HG02970 (cell line): ENCODE measurements at regions not wholly inside any gene's neighbourhood (a gene's known extent, or its start where the extent isn't known, plus 50 kb on each side); places are given as distances from the start of the nearest gene placed in this dataset.
"Not testable (repeated sequence)": the region's sequence is repeated elsewhere in the genome, so short reads cannot be mapped to it uniquely, and the experiment has no call there.

Experiments
- ATAC-seq: cut with Tn5 transposase; IDR thresholded peaks from one replicate; pipeline ENCODE4 v1.9.1; 2021; ENCODE audit warnings: mild to moderate bottlenecking, moderate library complexity, moderate number of reproducible peaks; ENCODE audit not compliant: unreplicated experiment, low FRiP score

DNA sequence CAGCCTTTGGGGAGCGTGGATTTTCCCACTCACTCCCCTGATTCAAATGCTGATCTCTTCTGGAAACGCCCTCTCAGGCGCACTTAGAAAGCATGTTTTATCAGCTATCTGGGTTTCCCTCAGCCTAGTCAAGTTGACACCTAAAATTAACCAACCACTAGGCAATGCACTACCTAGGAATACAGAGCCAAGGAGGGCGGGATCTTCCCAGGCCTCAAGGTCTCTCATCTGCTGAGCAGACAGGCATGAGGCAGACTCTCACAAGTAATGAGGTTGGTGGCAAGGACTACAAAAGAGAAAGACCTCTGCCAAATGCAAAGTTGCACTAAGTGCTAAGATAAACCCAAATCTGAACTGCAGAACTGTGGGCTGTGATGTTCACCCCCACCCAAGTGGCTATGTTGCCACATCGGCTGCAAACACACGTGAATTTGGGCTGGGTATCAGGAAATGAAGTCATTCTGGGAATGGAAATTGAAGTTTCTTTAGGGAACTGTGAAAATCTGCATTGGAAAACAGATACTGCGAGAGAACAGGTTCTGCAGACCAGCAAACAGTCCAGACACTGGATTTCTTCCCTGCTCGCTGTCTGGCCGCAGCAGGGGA lies 186.6 kb downstream of the LMLN start:
- not testable (repeated sequence) for ATAC-seq

DNA sequence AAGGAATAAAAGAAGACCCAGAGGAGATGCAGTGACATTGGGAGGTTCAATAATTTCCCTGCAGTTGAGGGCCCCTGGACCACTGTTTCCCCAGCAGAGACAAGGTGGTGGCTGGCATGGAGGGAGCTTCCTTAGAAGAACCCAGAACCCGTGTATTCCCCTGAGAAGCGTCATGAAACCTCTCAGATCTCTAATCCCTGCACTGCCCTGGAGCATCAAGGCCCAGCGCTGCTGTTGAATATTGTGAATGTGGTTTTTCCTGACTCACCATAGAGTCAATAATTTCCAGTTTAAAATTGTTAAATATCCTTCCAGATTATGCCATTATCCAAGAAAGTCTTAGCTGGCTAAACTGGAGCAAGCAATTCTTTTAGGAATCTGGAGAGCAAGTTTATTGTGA lies 187.2 kb downstream of the LMLN start:
- not testable (repeated sequence) for ATAC-seq

DNA sequence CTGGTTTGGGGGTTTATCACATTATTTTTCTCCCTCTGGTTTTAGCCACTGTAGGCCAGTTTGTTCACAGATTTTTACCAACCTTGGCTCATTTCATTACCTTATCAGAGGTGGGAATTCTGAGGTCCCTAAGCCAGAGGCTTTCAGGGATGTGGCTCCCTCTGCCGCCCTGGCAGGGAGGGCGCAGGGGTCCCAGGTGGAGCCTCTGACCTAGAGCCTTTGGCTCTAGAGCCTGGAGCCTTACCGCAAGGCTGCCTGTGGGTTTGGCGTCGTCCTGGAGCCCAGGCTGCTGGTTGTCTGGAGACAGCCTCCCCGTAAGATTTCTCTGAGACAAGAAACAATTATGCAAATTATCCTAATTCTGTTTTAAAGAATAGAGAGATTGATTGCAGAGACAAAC lies 188.0 kb downstream of the LMLN start:
- not testable (repeated sequence) for ATAC-seq

DNA sequence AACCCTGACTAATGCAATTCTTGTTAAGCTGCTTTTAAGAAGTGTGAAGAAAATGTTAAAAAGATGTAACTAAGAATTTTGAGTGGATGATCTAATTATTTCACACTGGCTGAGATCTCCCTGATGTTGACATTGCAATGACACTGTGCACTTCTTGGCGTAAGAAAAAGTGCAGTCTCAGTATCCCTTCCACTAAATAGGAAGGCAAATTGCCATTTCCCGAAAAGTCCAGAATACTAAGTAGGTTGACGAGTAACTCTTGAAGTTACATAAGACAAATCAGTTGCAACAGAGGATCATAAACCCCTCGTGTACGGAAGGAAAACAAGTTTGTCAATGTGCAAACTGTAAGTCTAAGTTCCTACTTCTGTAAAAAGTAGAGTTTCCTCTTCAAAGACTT lies 189.9 kb downstream of the LMLN start:
- not testable (repeated sequence) for ATAC-seq

DNA sequence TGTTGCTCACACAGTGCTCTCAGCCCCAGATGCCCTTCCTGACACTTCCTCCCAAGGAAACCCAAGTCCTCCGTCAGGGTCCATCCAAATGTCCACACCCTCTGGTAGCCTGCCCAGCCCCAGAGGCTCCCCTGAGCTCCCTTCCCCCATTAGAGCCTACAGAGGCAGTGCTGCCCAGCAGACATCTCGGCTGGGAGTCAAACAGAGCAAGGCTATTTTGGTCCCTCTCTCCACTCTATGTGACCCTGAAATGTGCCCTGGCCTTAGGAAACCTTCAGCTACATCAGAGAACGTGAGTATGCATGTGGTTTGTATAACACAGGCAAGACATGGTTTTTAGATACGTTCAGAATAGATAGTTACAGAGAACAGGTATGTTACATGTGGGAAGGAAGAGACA lies 191.8 kb downstream of the LMLN start:
- ATAC-seq, result not testable (repeated sequence)

DNA sequence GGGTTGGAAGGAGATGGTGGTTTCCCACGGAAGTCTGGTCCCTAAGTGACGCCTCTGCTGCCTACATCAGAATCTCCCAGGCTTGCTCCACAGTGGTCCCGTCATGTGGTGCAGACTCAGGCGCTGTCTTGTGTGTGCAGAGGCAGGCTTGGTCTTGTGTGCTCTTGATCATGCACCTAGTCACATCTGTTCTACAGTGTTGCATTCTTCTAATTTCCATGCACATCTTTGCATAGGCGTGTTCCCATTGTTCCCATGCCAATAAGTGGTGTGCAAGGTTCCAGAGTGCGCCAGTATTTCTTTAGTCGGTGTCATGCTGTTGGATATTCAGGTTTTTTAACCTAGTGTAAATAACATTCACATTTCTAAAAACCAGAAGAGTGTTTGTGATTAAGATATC lies 195.8 kb downstream of the LMLN start:
- ATAC-seq, result not testable (repeated sequence)

DNA sequence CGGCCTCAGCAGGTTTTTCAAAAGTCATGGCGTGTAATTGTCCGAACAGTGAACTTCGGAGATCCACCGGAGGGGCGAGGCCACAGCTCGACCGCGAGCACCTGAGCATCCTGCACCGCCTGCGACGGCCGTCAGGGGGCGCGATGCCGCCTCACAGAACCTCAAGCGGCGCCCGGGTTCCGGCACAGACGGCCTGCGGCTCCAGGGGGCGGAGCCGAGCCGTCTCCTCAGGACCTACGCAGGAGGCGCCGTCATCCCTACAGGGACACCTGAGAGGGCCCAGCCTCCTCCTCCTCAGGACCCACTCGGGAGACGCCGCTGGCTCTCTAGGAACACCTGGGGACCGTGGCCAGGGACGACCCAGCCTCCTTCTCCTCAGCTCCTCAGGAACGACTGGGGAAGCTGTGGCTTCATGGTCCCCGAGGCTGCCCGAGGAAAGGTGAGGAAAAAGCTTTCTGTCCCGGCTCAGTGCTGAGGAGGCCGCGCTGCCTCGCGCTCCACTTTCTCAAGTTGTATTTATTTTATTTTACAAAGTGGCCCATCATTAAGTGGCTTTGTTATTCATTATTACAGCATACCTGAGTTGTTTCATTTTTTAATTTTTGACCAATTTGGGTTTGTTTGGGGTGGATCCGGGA lies 197.3 kb downstream of the LMLN start:
- ATAC-seq, result peak; percentile 62

DNA sequence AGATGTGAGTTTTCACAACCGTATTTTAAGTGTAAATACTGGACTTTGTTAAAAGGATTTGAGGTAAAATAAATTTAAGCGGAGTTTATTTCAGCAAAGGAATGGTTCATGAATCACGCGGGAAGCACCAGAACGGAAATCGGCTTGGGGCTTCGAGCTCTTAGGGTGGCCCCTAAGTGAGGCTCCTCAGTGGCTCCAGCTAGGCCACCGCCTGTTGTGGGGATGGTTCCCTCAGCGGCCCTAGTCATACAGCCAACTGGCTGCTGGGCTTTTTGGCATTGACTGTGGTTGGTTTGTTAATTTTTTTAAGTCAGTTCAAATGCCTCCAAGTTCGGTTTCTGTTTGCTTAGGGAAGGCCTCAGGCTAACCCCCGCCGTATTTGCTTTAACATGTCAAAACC lies 198.0 kb downstream of the LMLN start:
- not testable (repeated sequence) for ATAC-seq

DNA sequence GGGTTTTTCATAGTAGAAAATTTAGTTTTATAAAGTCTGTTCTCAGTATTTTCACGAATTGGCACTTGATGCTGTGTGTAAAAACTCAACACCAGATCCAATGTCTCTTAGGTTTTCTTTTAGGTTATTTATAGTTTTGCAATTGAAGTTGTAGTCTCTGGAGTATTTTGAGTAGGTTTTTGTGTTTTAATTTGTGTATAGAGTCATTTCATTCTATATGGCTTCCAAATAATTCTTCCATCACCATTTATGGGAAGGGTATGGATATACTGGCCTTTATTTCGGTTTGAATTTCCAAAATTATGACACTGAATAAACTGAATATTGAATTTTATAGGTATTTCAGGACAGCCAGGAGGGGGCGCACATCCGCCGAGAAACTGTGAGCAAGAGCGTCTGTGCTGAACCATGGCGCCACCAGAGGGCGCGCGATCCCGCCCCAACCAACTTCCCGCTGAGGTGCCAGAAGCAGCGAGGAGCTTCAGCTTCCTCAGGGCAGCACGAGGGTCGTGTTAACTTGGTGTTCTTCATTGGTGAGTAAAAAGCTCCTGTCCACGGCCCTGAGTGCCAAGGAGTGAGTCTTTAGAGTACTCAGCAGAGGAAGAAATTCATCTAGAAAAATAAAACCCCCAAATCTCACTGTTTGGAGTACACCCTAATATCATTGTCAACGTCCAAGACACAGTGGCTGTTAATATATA lies 207.5 kb downstream of the LMLN start:
- not testable (repeated sequence) for ATAC-seq

DNA sequence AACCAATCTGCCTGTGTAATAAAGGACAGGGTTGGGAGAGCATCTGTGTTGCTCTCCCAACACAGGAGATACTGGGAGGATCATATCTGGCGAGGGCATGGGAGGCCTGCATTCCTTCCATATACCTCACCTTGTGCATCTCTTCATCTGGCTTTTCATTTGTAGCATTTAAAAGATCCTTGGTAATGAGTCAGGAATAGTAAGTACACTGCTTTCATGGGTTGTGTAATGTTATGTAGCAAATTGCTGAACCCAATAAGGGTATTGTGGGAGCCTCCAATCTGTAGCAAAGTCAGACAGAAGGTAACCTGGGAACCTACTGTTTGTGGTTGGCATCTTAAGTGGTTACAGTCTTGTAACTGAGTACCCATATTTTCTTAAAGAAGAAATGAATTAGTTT lies 210.8 kb downstream of the LMLN start:
- ATAC-seq, result not testable (repeated sequence)

DNA sequence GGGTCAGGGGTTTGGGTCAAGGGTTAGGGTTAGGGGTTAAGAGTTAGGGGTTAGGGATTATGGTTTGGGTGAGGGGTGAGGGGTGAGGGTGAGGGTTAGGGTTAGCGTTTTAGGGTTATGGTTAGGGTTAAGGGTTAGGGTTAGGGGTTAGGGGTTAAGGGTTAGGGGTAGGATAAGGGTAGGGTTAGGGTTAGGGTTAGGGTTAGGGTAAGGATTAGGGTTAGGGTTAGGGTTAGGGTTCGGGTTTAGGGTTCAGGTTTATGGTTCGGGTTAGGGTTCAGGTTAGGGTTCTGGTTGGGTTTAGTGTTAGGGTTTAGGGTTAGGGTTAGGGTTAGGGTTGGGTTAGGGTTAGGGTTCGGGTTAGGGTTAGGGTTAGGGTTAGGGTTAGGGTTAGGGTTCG lies 213.1 kb downstream of the LMLN start:
- ATAC-seq, result not testable (repeated sequence)

DNA sequence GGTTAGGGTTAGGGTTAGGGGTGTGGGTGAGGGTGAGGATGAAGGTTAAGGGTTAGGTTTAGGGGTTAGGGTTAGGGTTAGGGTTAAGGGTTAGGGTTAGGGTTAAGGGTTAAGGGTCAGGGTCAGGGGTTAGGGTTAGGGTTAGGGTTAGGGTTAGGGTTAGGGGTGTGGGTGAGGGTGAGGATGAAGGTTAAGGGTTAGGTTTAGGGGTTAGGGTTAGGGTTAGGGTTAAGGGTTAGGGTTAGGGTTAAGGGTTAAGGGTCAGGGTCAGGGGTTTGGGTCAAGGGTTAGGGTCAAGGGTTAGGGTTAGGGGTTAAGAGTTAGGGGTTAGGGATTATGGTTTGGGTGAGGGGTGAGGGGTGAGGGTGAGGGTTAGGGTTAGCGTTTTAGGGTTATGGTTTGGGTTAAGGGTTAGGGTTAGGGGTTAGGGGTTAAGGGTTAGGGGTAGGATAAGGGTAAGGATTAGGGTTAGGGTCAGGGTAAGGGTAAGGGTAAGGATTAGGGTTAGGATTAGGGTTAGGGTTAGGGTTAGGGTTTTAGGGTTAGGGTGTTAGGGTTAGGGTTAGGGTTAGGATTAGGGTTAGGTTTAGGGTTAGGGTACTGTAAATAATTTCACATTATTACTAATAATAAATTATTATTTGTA lies 214.0 kb downstream of the LMLN start:
- not testable (repeated sequence) for ATAC-seq
